D721Med (cell line): ENCODE measurements at regions not wholly inside any gene's neighbourhood (a gene's known extent, or its start where the extent isn't known, plus 50 kb on each side); places are given as distances from the start of the nearest gene placed in this dataset.

ENCODE experiments used
- DNase-seq: peaks from one replicate; pipeline ENCODE4 v3.0.0; 2011; ENCODE audit warnings: low spot score; ENCODE audit not compliant: insufficient read length
- FAIRE-seq: peaks from 2 replicates; lab custom pipeline; 2011; peaks lifted over from hg19 to GRCh38; lab: Jason Lieb, UNC
- CTCF ChIP-seq: IDR thresholded peaks from 2 replicates; pipeline ENCODE4 v1.5.1; 2012; ENCODE audit warnings: mild to moderate bottlenecking, control low read depth; ENCODE audit not compliant: insufficient read depth; ENCODE audit errors: missing control alignments

DNA sequence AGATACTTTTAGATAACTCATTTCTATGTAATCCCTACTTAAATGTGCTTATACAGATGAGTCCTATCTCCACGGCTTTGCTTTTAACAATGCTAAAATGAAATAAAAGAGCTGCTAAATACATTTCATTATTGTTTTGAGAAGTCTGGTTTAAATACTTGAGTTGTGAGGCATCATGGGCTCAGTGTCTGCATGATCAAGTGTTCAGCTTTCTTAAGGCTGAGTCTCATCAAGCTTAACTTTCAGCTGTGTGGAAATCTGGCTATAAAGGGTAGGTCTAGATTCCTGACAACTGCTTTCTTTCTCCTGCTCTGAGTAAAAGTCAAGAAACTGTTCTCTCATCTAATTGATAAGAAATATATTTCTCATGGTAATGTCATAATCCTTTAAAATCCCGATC, 235.4 kb downstream of the FSCB start:
- DNase-seq, result no peak
- no peak for TF ChIP-seq CTCF
- no peak for FAIRE-seq

DNA sequence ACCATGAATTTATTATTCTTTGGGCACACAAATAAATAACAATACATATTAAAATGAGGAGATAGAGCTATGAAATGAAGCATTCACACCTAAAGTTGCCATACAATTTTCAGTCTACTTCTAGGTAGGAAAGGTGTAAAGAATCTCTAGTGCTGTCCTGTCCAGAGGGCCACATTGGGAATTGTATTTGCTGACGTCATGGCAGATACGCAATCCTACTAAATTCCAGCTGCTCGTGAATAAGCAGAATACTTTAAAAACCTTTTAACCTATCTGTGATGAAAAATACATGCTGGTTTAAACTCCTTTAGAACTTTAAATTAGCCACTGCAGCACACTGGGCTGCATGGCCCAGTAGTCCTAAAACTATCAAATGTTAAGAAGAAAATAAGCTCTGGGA, 236.1 kb downstream of the FSCB start:
- FAIRE-seq (no peak), DNase-seq (no peak)
- TF ChIP-seq CTCF, result no peak

- DNase-seq, result no peak
- TF ChIP-seq CTCF, result no peak
- no peak for FAIRE-seq
Measured at GRCh38 chr14:44265246-44265645, 241.8 kb downstream of the FSCB start.

- FAIRE-seq, result no peak
- no peak for DNase-seq
- TF ChIP-seq CTCF, result no peak
Measured at GRCh38 chr14:44215660-44216059, 291.4 kb downstream of the FSCB start.

GRCh38 chr14:44211718-44212117, 295.4 kb downstream of the FSCB start:
- no peak for TF ChIP-seq CTCF
- DNase-seq (no peak), FAIRE-seq (no peak)

- TF ChIP-seq CTCF, result no peak
- DNase-seq, result no peak
- no peak for FAIRE-seq
Measured at GRCh38 chr14:44204061-44204835, 302.8 kb downstream of the FSCB start.

GRCh38 chr14:44180975-44181374, 326.1 kb downstream of the FSCB start:
- DNase-seq (no peak), FAIRE-seq (no peak)
- TF ChIP-seq CTCF, result no peak
